WTC11 (cell line): ENCODE measurements at regions not wholly inside any gene's neighbourhood (a gene's known extent, or its start where the extent isn't known, plus 50 kb on each side); places are given as distances from the start of the nearest gene placed in this dataset.

ENCODE experiments used
- ATAC-seq: fragments of 200-7000 bp; cut with Tn5 transposase; 2 replicates; pipeline ENCODE4 v1.10.0; 2021; ENCODE audit warnings: mild to moderate bottlenecking, moderate library complexity
- CTCF ChIA-PET: fragments of 300-600 bp; sonication (Branson Sonifier 250); formaldehyde crosslinking; loops from one replicate; lab custom pipeline; 2021; ENCODE audit warnings: antibody characterized with exemption; lab: Charles Lee
- POLR2A ChIA-PET: fragments of 350-600 bp; sonication (Branson Sonifier 250); formaldehyde crosslinking; loops from one replicate; lab custom pipeline; 2021; ENCODE audit warnings: antibody characterized with exemption; lab: Charles Lee
- DNase-seq: peaks from one replicate; pipeline ENCODE4 v3.0.0; 2021; ENCODE audit warnings: low spot score
- H3K27ac Mint-ChIP-seq: 2 replicates; pipeline ENCODE4 v1.8.0; 2021; ENCODE audit warnings: mixed read lengths
- H3K27me3 Mint-ChIP-seq: 2 replicates; pipeline ENCODE4 v1.8.0; 2021; ENCODE audit warnings: low read depth, mild to moderate bottlenecking, moderate library complexity, mixed read lengths
- H3K36me3 Mint-ChIP-seq: 2 replicates; pipeline ENCODE4 v1.8.0; 2021; ENCODE audit warnings: mixed read lengths
- H3K4me1 Mint-ChIP-seq: 2 replicates; pipeline ENCODE4 v1.8.0; 2022; ENCODE audit warnings: mixed read lengths
- H3K4me3 Mint-ChIP-seq: 2 replicates; pipeline ENCODE4 v1.8.0; 2021; ENCODE audit warnings: mild to moderate bottlenecking, moderate library complexity, mixed read lengths
- H3K9me3 Mint-ChIP-seq: 2 replicates; pipeline ENCODE4 v1.8.0; 2021; ENCODE audit warnings: mixed read lengths
- CBFB ChIP-seq: sonication (generic); formaldehyde crosslinking; IDR thresholded peaks from 2 replicates; pipeline ENCODE4 v1.8.1; 2022; ENCODE audit warnings: mild to moderate bottlenecking, low read depth, missing genetic modification reagents
- E2F5 ChIP-seq: sonication (generic); formaldehyde crosslinking; IDR thresholded peaks from 2 replicates; pipeline ENCODE4 v1.8.1; 2022; ENCODE audit warnings: mild to moderate bottlenecking, moderate library complexity, missing genetic modification reagents
- ESRRA ChIP-seq: sonication (generic); formaldehyde crosslinking; IDR thresholded peaks from 2 replicates; pipeline ENCODE4 v1.8.1; 2022; ENCODE audit warnings: mild to moderate bottlenecking, missing genetic modification reagents, borderline replicate concordance
- FOXK1 ChIP-seq: sonication (generic); formaldehyde crosslinking; IDR thresholded peaks from 2 replicates; pipeline ENCODE4 v1.8.0; 2022; ENCODE audit warnings: mild to moderate bottlenecking, moderate library complexity, missing genetic modification reagents
- FOXP1 ChIP-seq: sonication (generic); formaldehyde crosslinking; IDR thresholded peaks from 2 replicates; pipeline ENCODE4 v1.8.0; 2022; ENCODE audit warnings: missing genetic modification reagents, mild to moderate bottlenecking, moderate library complexity, borderline replicate concordance
- GRHL2 ChIP-seq: fragments of 250-450 bp; sonication (Bioruptor Pico); IDR thresholded peaks from 2 replicates; pipeline ENCODE4 v1.8.0; 2022; ENCODE audit warnings: mild to moderate bottlenecking, moderate library complexity; ENCODE audit not compliant: insufficient replicate concordance, severe bottlenecking
- JUN ChIP-seq: sonication (generic); formaldehyde crosslinking; IDR thresholded peaks from 2 replicates; pipeline ENCODE4 v1.8.0; 2023; ENCODE audit warnings: mild to moderate bottlenecking, missing genetic modification reagents
- KAT7 ChIP-seq: sonication (generic); formaldehyde crosslinking; IDR thresholded peaks from 2 replicates; pipeline ENCODE4 v1.8.1; 2023; ENCODE audit warnings: missing genetic modification reagents, mild to moderate bottlenecking, borderline replicate concordance
- NFE2L1 ChIP-seq: sonication (generic); formaldehyde crosslinking; IDR thresholded peaks from 2 replicates; pipeline ENCODE4 v1.8.1; 2023; ENCODE audit warnings: missing genetic modification reagents
- NFYB ChIP-seq: sonication (generic); formaldehyde crosslinking; conservative IDR thresholded peaks from 2 replicates; pipeline ENCODE4 v1.8.0; 2022; ENCODE audit warnings: low read depth, missing genetic modification reagents
- NR3C1 ChIP-seq: sonication (generic); formaldehyde crosslinking; conservative IDR thresholded peaks from 2 replicates; pipeline ENCODE4 v1.8.1; 2023; ENCODE audit warnings: low read depth, mild to moderate bottlenecking, missing genetic modification reagents
- STAT6 ChIP-seq: sonication (generic); formaldehyde crosslinking; conservative IDR thresholded peaks from 2 replicates; pipeline ENCODE4 v1.8.1; 2023; ENCODE audit warnings: mild to moderate bottlenecking, low read depth, missing genetic modification reagents, moderate library complexity
- USF1 ChIP-seq: sonication (generic); formaldehyde crosslinking; IDR thresholded peaks from 2 replicates; pipeline ENCODE4 v1.8.0; 2022; ENCODE audit warnings: mild to moderate bottlenecking, missing genetic modification reagents
- ZNF232 ChIP-seq: sonication (generic); formaldehyde crosslinking; IDR thresholded peaks from 2 replicates; pipeline ENCODE4 v1.8.0; 2022; ENCODE audit warnings: mild to moderate bottlenecking, missing genetic modification reagents
- ZNF416 ChIP-seq: fragments of 250-450 bp; sonication (Bioruptor Pico); IDR thresholded peaks from 2 replicates; pipeline ENCODE4 v1.9.0; 2021; ENCODE audit warnings: mild to moderate bottlenecking, inconsistent platforms
- TF ChIP-seq, protein P1 (sequence below): sonication (generic); formaldehyde crosslinking; IDR thresholded peaks from 2 replicates; pipeline ENCODE4 v1.8.1; 2022; ENCODE audit warnings: low read depth, missing genetic modification reagents, borderline replicate concordance
- TF ChIP-seq, protein P2 (sequence below): sonication (generic); formaldehyde crosslinking; IDR thresholded peaks from 2 replicates; pipeline ENCODE4 v1.8.1; 2023; ENCODE audit warnings: mild to moderate bottlenecking, missing genetic modification reagents, moderate library complexity
- TF ChIP-seq, protein P3 (sequence below): sonication (generic); formaldehyde crosslinking; IDR thresholded peaks from 2 replicates; pipeline ENCODE4 v1.8.0; 2023; ENCODE audit warnings: missing genetic modification reagents, mild to moderate bottlenecking, borderline replicate concordance

- ATAC-seq (no peak), DNase-seq (no peak)
- peaks cover 34% of the 10 kb centered on the region for H3K4me1 Mint-ChIP-seq
- TF ChIP-seq, protein P1, sequence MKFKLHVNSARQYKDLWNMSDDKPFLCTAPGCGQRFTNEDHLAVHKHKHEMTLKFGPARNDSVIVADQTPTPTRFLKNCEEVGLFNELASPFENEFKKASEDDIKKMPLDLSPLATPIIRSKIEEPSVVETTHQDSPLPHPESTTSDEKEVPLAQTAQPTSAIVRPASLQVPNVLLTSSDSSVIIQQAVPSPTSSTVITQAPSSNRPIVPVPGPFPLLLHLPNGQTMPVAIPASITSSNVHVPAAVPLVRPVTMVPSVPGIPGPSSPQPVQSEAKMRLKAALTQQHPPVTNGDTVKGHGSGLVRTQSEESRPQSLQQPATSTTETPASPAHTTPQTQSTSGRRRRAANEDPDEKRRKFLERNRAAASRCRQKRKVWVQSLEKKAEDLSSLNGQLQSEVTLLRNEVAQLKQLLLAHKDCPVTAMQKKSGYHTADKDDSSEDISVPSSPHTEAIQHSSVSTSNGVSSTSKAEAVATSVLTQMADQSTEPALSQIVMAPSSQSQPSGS (CRISPR knock-in tag) = no peak
- TF ChIP-seq FOXP1 (CRISPR knock-in tag) = no peak
- no peak for TF ChIP-seq GRHL2
- TF ChIP-seq, protein P2, sequence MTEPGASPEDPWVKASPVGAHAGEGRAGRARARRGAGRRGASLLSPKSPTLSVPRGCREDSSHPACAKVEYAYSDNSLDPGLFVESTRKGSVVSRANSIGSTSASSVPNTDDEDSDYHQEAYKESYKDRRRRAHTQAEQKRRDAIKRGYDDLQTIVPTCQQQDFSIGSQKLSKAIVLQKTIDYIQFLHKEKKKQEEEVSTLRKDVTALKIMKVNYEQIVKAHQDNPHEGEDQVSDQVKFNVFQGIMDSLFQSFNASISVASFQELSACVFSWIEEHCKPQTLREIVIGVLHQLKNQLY (CRISPR knock-in tag) = no peak
- no peak for TF ChIP-seq STAT6 (CRISPR knock-in tag)
- no peak for TF ChIP-seq NR3C1 (CRISPR knock-in tag)
- TF ChIP-seq JUN = no peak
- no peaks in the 10 kb centered on the region for H3K36me3 Mint-ChIP-seq
- CTCF ChIA-PET = no interaction called here
- POLR2A ChIA-PET = no interaction called here
- peaks cover 18% of the 10 kb centered on the region for H3K27me3 Mint-ChIP-seq
- H3K27ac Mint-ChIP-seq = no peak overlapping the region
- H3K4me3 Mint-ChIP-seq = peak overlapping the region; percentile 79
- no peaks in the 10 kb centered on the region for H3K9me3 Mint-ChIP-seq
Observed at GRCh38 chr1:201647094-201647493, 108.2 kb downstream of the NAV1 start.

GRCh38 chr1:201647722-201648065, 108.8 kb downstream of the NAV1 start:
- peak overlapping the region; percentile 79 for H3K4me3 Mint-ChIP-seq
- no peaks in the 10 kb centered on the region for H3K9me3 Mint-ChIP-seq
- peaks cover 40% of the 10 kb centered on the region for H3K4me1 Mint-ChIP-seq
- ChIA-PET POLR2A (interaction anchor here (1.7 kb wide), 1 partner anchor 167 kb away, joined by 4 read pairs; no protein-coding TSS in a partner anchor), CTCF (interaction anchor here (1.5 to 6.2 kb wide), 5 partner anchors 12 to 145 kb away, joined by 4 to 45 read pairs (median 21); no protein-coding TSS in a partner anchor)
- H3K36me3 Mint-ChIP-seq = no peaks in the 10 kb centered on the region
- peaks cover 17% of the 10 kb centered on the region for H3K27me3 Mint-ChIP-seq
- TF ChIP-seq USF1 (CRISPR knock-in tag) (0 out of 2 replicates have a peak, but pooled peaks have one; percentile 15), ZNF416 (CRISPR knock-in tag) (no peak)
- peak overlapping the region; percentile 60; the same call in 1 of the 2 replicates for H3K27ac Mint-ChIP-seq
- ATAC-seq (no peak), DNase-seq (no peak)

- no peaks in the 10 kb centered on the region for H3K9me3 Mint-ChIP-seq
- peaks cover 17% of the 10 kb centered on the region for H3K27me3 Mint-ChIP-seq
- peak overlapping the region; percentile 79 for H3K4me3 Mint-ChIP-seq
- POLR2A ChIA-PET = interaction anchor here (1.0 to 1.7 kb wide), 3 partner anchors 34 to 168 kb away, joined by 3 to 4 read pairs (median 3); no protein-coding TSS in a partner anchor
- H3K36me3 Mint-ChIP-seq = no peaks in the 10 kb centered on the region
- peak; percentile 26 for ATAC-seq
- H3K27ac Mint-ChIP-seq = no peak overlapping the region
- DNase-seq = peak; percentile 68
- CTCF ChIA-PET = interaction anchor here (0.6 to 6.2 kb wide), 15 partner anchors 12 to 1941 kb away, joined by 3 to 45 read pairs (median 7); no protein-coding TSS in a partner anchor
- H3K4me1 Mint-ChIP-seq = peaks cover 46% of the 10 kb centered on the region
- TF ChIP-seq, protein P3, sequence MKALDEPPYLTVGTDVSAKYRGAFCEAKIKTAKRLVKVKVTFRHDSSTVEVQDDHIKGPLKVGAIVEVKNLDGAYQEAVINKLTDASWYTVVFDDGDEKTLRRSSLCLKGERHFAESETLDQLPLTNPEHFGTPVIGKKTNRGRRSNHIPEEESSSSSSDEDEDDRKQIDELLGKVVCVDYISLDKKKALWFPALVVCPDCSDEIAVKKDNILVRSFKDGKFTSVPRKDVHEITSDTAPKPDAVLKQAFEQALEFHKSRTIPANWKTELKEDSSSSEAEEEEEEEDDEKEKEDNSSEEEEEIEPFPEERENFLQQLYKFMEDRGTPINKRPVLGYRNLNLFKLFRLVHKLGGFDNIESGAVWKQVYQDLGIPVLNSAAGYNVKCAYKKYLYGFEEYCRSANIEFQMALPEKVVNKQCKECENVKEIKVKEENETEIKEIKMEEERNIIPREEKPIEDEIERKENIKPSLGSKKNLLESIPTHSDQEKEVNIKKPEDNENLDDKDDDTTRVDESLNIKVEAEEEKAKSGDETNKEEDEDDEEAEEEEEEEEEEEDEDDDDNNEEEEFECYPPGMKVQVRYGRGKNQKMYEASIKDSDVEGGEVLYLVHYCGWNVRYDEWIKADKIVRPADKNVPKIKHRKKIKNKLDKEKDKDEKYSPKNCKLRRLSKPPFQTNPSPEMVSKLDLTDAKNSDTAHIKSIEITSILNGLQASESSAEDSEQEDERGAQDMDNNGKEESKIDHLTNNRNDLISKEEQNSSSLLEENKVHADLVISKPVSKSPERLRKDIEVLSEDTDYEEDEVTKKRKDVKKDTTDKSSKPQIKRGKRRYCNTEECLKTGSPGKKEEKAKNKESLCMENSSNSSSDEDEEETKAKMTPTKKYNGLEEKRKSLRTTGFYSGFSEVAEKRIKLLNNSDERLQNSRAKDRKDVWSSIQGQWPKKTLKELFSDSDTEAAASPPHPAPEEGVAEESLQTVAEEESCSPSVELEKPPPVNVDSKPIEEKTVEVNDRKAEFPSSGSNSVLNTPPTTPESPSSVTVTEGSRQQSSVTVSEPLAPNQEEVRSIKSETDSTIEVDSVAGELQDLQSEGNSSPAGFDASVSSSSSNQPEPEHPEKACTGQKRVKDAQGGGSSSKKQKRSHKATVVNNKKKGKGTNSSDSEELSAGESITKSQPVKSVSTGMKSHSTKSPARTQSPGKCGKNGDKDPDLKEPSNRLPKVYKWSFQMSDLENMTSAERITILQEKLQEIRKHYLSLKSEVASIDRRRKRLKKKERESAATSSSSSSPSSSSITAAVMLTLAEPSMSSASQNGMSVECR = no peak
- TF ChIP-seq ZNF232 = 0 out of 2 replicates have a peak, but pooled peaks have one; percentile 58
- TF ChIP-seq FOXK1 = no peak; the same call in 1 of the 2 replicates
- 0 out of 2 replicates have a peak, but pooled peaks have one; percentile 47 for TF ChIP-seq ESRRA (CRISPR knock-in tag)
- 0 out of 2 replicates have a peak, but pooled peaks have one; percentile 37 for TF ChIP-seq NR3C1 (CRISPR knock-in tag)
- 0 out of 2 replicates have a peak, but pooled peaks have one; percentile 33 for TF ChIP-seq NFE2L1 (CRISPR knock-in tag)
- TF ChIP-seq NFYB (CRISPR knock-in tag) = no peak
- TF ChIP-seq KAT7 (CRISPR knock-in tag) = 0 out of 2 replicates have a peak, but pooled peaks have one; percentile 59
- TF ChIP-seq E2F5 = 0 out of 2 replicates have a peak, but pooled peaks have one; percentile 7
- TF ChIP-seq CBFB (CRISPR knock-in tag) = 0 out of 2 replicates have a peak, but pooled peaks have one; percentile 43
Observed at GRCh38 chr1:201648066-201648906, 109.4 kb downstream of the NAV1 start.
